ENCODE measurements at regions not wholly inside any gene's neighbourhood (a gene's known extent, or its start where the extent isn't known, plus 50 kb on each side); places are given as distances from the start of the nearest gene placed in this dataset.

- H3K4me1 ChIP-seq (ENCODE audit: insufficient read depth, low read length, poor library complexity, severe bottlenecking) = no peaks in the 10 kb centered on the region
- no peaks in the 10 kb centered on the region for H3F3A ChIP-seq (ENCODE audit: low read depth)
- no peaks in the 10 kb centered on the region for H3K27me3 ChIP-seq (ENCODE audit: insufficient read depth, low read length, poor library complexity, severe bottlenecking)
- H2AFZ ChIP-seq (ENCODE audit: low read length) = no peak overlapping the region
- no peaks in the 10 kb centered on the region for H3K9me2 ChIP-seq (replicated peaks; ENCODE audit: low read depth, low read length)
- no peaks in the 10 kb centered on the region for H4K20me1 ChIP-seq (ENCODE audit: insufficient read depth, low read length, poor library complexity, severe bottlenecking)
- no peaks in the 10 kb centered on the region for H3K36me3 ChIP-seq (ENCODE audit: insufficient read depth, low read length)
- no peak overlapping the region for H3K4me2 ChIP-seq (ENCODE audit: low read depth, low read length, poor library complexity, severe bottlenecking)
- no peak overlapping the region for H3K9ac ChIP-seq (ENCODE audit: low read depth, low read length, poor library complexity, severe bottlenecking)
- no peak overlapping the region for H3K4me3 ChIP-seq (ENCODE audit: low read length, poor library complexity, severe bottlenecking)
- TF ChIP-seq CTCF (conservative IDR thresholded peaks at IDR 0.05; ENCODE audit: low read length) (no peak), EZH2phosphoT487 (IDR thresholded peaks at IDR 0.05; ENCODE audit: borderline replicate concordance) (no peak)
- H3K9me3 ChIP-seq (ENCODE audit: insufficient read depth, low read depth, low read length) = no peaks in the 10 kb centered on the region
- H3K79me2 ChIP-seq (ENCODE audit: insufficient read depth, low read length) = no peaks in the 10 kb centered on the region
Observed at GRCh38 chr11:15875393-15875792, 481.0 kb downstream of the SOX6 start.

GRCh38 chr11:15875943-15876342 is 480.4 kb downstream of the SOX6 start:
- no peaks in the 10 kb centered on the region for H3K79me2 ChIP-seq (ENCODE audit: insufficient read depth, low read length)
- H3K36me3 ChIP-seq (ENCODE audit: insufficient read depth, low read length) = no peaks in the 10 kb centered on the region
- no peaks in the 10 kb centered on the region for H4K20me1 ChIP-seq (ENCODE audit: insufficient read depth, low read length, poor library complexity, severe bottlenecking)
- no peak overlapping the region for H3K9ac ChIP-seq (ENCODE audit: low read depth, low read length, poor library complexity, severe bottlenecking)
- no peak overlapping the region for H3K4me3 ChIP-seq (ENCODE audit: low read length, poor library complexity, severe bottlenecking)
- no peaks in the 10 kb centered on the region for H3K4me1 ChIP-seq (ENCODE audit: insufficient read depth, low read length, poor library complexity, severe bottlenecking)
- H3F3A ChIP-seq (ENCODE audit: low read depth) = no peaks in the 10 kb centered on the region
- no peak overlapping the region for H2AFZ ChIP-seq (ENCODE audit: low read length)
- H3K27me3 ChIP-seq (ENCODE audit: insufficient read depth, low read length, poor library complexity, severe bottlenecking) = no peaks in the 10 kb centered on the region
- no peak for TF ChIP-seq CTCF (conservative IDR thresholded peaks at IDR 0.05; ENCODE audit: low read length)
- TF ChIP-seq EZH2phosphoT487 (IDR thresholded peaks at IDR 0.05; ENCODE audit: borderline replicate concordance) = no peak
- no peaks in the 10 kb centered on the region for H3K9me3 ChIP-seq (ENCODE audit: insufficient read depth, low read depth, low read length)
- H3K9me2 ChIP-seq (replicated peaks; ENCODE audit: low read depth, low read length) = no peaks in the 10 kb centered on the region
- no peak overlapping the region for H3K4me2 ChIP-seq (ENCODE audit: low read depth, low read length, poor library complexity, severe bottlenecking)

- TF ChIP-seq CTCF (conservative IDR thresholded peaks at IDR 0.05; ENCODE audit: low read length) = no peak
- TF ChIP-seq EZH2phosphoT487 (IDR thresholded peaks at IDR 0.05; ENCODE audit: borderline replicate concordance) = no peak
- H3K36me3 ChIP-seq (ENCODE audit: insufficient read depth, low read length) = no peaks in the 10 kb centered on the region
- no peaks in the 10 kb centered on the region for H4K20me1 ChIP-seq (ENCODE audit: insufficient read depth, low read length, poor library complexity, severe bottlenecking)
- no peak overlapping the region for H3K4me2 ChIP-seq (ENCODE audit: low read depth, low read length, poor library complexity, severe bottlenecking)
- no peaks in the 10 kb centered on the region for H3K9me3 ChIP-seq (ENCODE audit: insufficient read depth, low read depth, low read length)
- H3F3A ChIP-seq (ENCODE audit: low read depth) = no peaks in the 10 kb centered on the region
- no peak overlapping the region for H2AFZ ChIP-seq (ENCODE audit: low read length)
- no peaks in the 10 kb centered on the region for H3K4me1 ChIP-seq (ENCODE audit: insufficient read depth, low read length, poor library complexity, severe bottlenecking)
- H3K4me3 ChIP-seq (ENCODE audit: low read length, poor library complexity, severe bottlenecking) = no peak overlapping the region
- no peaks in the 10 kb centered on the region for H3K9me2 ChIP-seq (replicated peaks; ENCODE audit: low read depth, low read length)
- H3K27me3 ChIP-seq (ENCODE audit: insufficient read depth, low read length, poor library complexity, severe bottlenecking) = no peaks in the 10 kb centered on the region
- no peak overlapping the region for H3K9ac ChIP-seq (ENCODE audit: low read depth, low read length, poor library complexity, severe bottlenecking)
- H3K79me2 ChIP-seq (ENCODE audit: insufficient read depth, low read length) = no peaks in the 10 kb centered on the region
Observed at GRCh38 chr11:15878756-15879155, 477.6 kb downstream of the SOX6 start.
